ENCODE measurements at regions not wholly inside any gene's neighbourhood (a gene's known extent, or its start where the extent isn't known, plus 50 kb on each side); places are given as distances from the start of the nearest gene placed in this dataset.

GRCh38 chr7:118418433-118418832, 193.9 kb downstream of the ANKRD7 start:
- TF ChIP-seq POLR2A (IDR thresholded peaks at IDR 0.05; ENCODE audit: low read depth, low read length) (no peak), POLR2AphosphoS5 (IDR thresholded peaks at IDR 0.05; ENCODE audit: low read depth, low read length) (no peak)

Measured in GM12892 (cell line).